DND-41 (cell line): ENCODE measurements at regions not wholly inside any gene's neighbourhood (a gene's known extent, or its start where the extent isn't known, plus 50 kb on each side); places are given as distances from the start of the nearest gene placed in this dataset.

Experiments used
- CTCF ChIP-seq: IDR thresholded peaks from 2 replicates; pipeline ENCODE4 v1.5.1; 2012; ENCODE audit warnings: borderline replicate concordance, low read length, moderate library complexity, mild to moderate bottlenecking; ENCODE audit not compliant: poor library complexity, severe bottlenecking; ENCODE audit errors: extremely low read depth
- EZH2 ChIP-seq: IDR thresholded peaks from 3 replicates; pipeline ENCODE4 v1.6.1; 2012; ENCODE audit warnings: borderline replicate concordance, low read depth, mild to moderate bottlenecking, moderate library complexity, low read length, inconsistent platforms; ENCODE audit not compliant: severe bottlenecking

DNA sequence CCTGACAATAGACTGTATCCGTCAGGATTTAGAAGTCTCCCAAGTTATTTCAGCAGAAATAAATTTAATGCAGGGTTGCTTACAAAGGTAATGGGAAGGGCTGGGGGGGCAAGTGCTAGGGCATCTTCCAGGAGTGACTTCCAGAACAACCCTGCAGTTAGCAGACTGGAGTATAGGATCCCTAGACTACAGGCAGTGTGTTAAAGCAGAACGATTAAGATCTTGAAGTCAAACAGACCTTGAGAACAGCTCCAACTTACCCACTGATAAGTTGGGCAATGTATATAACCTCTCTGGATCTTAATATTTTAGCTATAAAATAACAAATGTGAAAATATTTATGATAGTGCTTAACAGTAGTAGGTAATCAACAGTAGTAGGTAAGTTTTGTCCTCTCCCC is 113.6 kb upstream of the LIFR start:
- TF ChIP-seq CTCF = no peak
- TF ChIP-seq EZH2 = no peak
